OCI-M2 (cell line): ENCODE measurements at regions not wholly inside any gene's neighbourhood (a gene's known extent, or its start where the extent isn't known, plus 50 kb on each side); places are given as distances from the start of the nearest gene placed in this dataset.

Source experiments
- DNase-seq: peaks from one replicate; lab custom pipeline; 2025; ENCODE audit not compliant: unreplicated experiment; lab: John Stamatoyannopoulos, UW

DNA sequence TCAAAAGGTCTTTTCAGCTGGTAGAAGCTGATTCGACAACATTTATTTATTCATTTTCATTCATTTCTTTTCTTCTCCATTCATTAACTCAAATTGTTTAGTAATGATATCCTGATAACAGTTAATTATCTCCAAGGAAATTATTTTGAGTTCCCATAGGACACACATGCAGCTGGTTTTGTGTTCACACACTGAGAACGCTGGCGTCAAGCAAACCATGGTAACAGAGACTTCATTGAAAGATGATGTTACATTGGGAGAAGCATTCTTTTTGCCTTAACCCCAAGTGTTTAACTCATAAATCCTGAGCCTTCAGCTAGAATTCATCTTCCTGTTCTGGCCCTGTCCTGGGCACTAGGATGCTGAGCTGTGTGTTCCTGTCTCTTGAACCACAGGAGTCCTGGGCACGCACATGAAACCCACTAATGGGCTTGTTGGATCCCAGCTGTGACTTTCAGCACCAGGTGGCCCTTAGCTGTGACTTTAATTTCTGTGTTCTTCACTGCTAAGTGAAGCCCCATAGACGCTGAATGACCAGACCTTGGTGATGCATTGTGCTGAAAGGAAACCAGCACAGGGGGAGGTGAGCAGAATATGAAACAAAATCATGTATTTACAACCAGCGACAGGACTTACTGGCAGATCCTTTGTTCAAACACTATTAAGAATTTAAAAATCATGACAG is 121.5 kb upstream of the PRSS58 start:
- no peak for DNase-seq

DNA sequence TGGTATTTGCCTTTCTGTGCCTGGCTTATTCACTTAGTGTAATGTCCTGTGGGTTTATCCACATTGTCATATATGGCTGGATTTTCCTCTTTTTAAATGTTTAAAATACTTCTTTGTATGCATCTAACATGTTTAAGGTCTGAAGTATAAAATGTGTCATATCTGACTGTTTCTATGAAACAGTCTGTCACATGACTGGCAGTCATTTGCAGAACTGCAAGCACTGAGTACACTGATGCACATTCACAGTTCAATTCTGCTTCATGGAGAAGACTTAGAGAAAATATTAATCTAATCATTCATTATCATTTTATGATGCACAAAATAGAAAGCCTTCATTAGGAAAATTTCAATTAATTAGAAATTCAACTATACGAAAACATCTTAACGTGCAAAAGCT is 119.7 kb upstream of the PRSS58 start:
- DNase-seq, result no peak

DNA sequence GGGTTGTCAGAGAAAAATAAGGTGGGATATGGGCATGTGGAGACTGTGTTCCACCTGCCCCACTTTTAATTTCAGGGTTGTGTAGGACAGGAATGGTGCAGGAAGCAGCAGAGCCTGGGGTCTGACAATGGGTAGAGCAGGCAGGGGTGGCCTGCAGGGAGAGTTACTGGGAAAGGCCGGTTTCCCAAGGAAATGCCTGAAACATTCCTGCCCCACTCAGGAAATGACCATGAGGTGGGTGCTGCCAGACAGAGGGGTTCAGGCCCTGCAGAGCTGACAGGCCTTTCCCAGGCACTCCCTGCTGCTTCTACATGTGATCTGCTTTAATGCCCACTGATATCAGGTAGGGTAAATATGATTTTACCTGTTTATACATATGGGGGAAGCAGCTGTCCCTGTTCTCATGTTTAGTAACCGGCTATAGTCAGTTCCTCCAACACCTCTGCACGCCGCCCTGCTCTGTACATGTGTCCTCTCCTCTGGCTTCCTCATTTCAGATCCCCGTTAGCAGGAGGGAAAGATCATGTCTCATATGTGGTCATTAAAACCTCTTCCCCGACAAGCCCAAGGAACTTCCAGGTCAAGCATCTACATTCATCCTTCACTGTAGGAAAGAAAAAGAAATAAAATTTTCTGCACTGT is 118.6 kb upstream of the PRSS58 start:
- no peak for DNase-seq

DNA sequence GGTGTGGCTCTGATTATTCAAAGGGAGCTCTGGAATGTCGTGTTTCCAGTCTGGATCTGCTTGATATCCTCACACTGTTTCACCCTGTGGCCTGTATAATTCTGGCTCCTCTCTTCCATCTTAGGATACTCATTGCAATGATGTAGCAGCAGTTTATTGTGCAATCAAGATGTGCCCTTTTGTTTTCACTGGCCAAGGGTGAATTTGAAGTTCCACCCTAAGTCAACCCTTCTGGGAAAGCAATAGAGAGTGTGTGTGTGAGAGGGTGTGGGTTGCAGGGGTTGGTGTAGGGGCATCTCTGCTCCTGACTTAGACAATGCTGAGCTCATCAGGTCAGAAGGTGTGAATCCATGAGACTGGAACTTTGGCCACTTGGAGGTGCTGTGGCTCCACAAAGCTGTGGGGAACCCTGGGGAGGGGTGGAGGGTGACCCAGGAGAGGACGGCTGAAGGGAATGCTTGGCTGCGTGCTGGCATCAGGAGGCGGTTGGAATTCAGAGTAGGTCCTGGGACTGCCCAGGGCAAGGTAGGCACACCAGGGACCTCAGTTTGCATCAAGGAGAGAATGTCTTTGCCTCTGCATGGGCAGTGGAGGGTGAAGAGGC is 118.0 kb upstream of the PRSS58 start:
- DNase-seq, result no peak

DNA sequence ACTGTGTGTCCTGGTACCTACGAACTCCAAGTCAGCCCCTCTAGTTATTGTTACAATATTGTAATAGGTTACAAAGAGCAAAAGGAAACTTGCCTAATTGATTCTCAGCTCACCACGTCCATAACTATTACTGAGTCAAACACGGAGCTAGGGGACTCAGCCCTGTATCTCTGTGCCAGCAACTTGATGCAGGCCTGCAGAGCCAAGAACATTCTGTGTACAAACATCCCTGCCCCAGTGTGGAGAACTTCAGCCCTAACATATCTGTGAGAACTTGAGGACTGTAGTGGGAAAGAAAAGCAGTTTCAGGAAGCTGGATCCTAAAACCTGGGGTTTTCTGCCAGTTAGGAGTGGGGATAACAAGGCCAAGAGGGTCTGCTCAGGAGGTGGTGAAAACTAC is 114.9 kb upstream of the PRSS58 start:
- DNase-seq, result no peak

DNA sequence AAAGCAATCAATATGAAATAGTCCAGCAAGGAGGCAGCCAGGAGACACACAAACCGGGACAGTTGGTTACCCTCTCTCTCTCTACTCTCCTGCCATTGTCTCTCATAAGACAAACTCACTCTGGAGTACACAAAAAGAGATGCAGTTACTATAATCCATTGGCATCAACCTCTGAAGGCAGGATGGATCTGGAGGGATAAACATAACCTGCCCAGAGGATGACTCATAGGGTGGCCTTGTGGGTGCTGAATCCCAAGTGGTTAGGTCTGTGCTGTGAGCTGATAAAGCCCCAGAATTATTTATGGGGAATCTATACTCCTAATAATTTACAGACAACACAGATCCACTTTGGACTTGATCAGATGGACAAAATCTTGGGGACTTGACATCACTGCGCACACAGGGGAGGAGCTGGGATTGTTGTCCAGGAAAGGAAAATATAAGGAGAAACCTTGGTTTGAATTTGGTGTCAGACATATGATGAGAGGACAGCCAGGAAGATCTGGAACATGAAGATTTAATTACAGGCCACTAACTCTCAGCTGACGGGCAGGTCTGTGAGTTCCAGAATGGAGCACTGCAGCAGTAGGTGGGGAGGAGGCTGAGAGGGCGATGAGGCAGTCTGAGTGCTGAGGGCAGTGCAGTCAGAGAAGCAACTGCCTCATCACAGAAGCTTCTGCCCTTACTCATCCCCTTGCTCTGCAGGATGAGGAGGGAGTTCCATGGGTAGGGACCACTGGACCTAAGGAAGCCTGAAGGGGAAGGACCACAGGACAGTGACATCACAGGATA is 113.9 kb upstream of the PRSS58 start:
- no peak for DNase-seq

DNA sequence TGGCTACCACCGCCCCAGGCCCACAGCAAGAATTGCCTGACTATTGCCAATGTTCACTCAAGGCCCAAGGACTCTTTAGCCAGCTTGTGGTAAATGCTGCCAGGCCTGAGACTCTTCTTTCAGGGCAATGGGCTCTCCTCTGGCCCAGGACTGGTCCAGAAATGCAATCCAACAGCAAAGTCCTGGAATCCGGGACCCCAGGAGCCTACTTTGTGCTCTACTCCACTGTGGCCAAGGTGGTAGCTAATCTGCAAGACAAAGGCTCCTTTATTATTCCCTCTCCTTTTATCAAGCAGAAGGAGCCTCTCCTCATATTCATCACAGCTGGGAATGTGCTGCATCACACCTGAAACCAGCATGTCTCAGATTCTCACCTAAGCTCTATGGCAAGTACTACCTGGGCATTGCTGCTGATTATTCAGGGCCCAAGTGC is 107.6 kb upstream of the PRSS58 start:
- no peak for DNase-seq

DNA sequence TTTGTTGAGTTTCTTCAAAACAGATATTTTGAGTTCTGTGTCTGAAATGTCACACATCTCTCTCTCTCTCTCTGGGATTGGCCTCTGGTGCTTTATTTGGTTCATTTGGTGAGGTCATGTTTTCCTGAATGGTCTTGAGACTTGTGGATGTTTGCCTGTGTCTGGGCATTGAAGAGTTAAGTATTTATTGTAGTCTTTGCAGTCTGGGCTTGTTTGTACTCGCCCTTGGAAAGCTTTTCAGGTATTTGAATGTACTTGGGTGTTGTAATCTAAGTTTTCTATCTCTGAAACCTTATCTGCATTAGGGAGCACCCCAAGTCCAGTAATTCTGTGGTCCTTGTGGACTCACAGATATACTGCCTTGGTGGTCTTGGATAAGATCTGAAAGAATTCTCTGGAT is 106.7 kb upstream of the PRSS58 start:
- DNase-seq, result no peak

DNA sequence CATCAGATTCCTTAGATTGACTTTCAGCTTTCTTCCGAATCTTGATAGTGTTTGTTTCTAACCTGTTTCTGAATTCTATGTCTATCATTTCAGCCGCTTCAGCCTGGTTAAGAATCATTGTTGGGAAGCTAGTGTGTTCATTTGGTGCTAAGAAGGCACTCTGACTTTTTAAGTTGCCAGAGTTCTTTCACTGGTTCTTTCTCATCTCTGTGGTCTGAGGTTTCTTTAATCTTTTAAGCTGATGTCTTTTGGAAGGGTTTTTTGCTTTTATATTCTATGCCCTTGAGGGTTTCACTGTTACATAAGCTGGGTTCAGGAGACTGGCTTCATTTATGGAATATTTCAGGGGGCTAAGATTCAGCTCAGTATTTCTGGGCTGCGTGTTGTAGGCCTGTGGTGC is 104.5 kb upstream of the PRSS58 start:
- no peak for DNase-seq

DNA sequence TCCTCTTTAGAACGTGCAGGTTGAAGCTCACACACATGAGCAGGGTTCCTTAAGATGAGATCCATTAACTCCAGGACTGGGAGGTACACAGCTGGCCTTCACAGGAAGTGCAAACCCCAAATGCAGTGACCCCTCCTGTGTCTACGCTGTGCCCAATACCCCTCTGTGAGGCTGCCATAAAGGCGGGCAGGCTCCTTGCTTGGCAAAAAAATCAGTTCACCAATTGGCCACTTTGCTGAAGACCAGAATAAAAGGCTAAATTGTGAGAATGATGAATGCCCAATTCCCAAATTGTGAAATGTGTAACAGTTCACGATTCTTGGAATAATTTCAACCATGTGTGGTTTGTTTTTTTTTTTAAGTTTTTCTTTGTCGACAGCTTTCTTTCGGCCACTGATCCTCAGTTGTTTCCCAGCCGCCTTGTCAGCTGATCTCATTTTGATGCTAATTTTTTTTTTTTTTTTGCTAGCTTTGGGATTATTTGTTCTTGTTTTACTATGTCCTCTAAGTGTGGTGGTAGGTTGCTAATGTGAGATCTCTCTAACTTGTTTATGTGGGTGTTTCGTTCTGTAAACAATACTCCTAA is 101.9 kb upstream of the PRSS58 start:
- no peak for DNase-seq

DNA sequence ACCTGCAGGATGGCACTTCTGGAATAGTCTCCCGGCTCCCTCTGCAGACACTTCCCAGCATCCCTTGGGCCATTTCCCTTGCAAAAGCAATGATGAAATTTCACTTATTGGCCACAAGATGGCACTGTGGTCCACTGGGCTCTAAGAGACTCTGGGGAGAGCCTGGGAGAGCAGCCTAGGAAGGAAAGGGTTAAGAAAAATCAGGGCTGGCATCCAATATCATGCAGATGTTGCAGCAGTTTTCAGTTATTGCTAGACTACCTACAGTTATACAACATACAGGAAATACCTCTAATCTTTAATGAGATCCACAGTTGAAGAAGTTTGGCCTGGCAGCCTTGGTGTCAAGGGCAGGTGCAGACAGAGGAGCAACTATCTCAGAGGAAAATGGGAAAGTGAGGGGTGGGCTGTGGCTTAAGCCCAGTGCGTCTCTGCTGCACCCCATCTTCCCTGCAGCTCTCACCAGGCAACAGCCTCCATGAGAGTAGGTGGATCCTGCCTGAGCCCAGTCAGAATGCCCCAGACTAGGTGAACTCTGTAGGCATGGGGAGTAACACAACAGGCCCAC is 100.2 kb upstream of the PRSS58 start:
- no peak for DNase-seq

DNA sequence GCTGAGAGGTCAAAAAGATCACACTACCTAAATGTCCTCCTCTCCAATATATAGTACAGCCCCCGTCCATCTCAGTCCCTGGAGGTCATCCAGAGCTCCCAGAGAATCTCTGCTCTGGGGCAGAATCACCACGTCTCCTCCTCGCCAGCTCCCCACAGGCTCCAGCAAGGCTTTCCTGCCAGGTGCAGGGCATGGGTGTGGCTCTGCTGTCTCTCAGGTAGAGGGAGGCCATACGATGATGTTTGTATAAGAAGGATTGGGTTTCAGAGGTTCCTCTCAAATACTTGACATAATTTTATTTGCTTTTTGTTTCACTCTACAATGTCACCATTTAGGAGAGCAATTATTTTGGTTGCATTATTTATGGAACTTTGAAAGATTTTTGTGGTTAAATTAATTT is 98.3 kb upstream of the PRSS58 start:
- DNase-seq, result no peak

DNA sequence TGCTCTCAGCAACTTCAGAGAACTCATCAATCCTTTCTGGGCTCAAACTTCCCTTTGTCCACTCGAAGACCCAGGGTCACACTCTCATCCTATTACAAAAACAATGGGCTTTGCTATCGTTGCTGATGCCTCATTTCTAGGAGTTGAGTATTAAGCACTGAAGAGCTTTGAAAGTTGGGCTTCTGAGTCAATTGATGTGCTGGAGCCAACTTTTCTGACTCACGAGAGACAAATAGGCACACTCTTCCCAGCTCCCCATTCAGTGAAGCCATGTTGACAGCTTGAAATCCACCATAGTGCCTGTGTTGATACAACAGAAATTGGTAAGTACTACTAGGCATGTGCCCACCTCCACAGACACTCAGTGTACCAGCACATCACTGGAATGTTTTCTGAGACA is 97.5 kb upstream of the PRSS58 start:
- no peak for DNase-seq

DNA sequence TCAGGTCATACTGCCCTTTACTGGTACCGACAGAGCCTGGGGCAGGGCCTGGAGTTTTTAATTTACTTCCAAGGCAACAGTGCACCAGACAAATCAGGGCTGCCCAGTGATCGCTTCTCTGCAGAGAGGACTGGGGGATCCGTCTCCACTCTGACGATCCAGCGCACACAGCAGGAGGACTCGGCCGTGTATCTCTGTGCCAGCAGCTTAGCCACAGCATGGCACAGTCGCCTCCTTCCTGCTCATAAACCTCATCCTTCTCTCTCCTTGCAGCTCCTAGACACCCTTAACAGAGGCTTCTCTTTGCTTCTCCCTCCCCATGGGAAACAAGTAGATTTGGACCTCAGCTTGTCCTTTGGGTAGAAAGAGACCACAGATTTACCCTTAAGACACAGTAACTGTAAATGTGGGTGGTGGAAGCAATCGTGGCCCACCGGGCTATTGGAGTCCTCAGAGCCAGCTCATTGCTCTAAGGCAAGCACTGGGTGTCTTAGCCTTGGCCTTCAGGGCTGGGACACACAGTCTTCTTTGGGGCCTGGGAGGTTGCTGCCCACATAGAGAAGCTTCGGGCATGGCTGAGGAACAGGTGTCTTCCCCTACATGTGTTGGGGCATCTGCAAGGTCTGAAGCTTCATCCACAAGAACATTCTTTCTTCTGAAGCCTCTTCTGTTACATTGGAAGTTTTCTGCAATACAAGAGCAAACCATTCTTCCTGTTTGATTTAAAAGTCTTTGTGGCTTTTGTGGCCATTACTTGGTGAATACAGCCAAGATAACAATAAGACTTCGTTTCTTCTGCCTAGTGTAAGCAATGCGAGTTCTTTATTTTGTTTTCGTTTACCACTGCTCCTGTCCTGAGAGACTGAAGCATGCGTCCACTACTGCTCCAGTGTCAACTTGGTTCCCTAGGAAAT is 95.5 kb upstream of the PRSS58 start:
- no peak for DNase-seq

DNA sequence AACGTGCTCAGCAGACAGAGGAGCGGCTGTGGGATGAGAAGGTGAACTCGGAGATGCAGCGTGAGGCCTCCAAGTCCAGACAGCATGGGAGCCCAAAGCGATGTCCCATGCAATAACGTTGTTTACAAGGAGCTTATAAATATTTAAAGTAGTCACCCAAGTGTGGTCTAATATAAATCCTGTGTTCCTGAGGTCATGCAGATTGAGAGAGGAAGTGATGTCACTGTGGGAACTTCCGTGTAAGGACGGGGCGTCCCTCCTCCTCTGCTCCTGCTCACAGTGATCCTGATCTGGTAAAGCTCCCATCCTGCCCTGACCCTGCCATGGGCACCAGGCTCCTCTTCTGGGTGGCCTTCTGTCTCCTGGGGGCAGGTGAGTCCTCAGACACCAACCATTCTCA is 94.7 kb upstream of the PRSS58 start:
- DNase-seq, result no peak

DNA sequence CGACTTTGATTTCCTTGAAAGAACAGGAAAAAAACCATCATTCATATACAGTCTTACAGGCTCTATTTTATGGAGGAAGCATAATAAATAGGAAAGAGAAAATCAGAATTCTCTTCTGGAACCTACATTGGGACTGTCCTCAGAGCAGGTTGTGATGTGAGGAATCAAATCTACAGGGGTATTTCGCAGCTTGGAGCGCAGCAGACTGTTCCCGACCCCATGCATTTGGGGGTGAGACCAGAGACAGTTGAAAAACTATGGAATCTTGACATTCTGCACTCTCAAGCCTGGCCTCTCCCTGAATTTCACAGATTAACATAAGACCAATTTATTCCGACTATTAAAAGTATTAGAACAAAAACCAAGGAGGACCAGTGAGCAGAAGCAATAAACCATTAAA is 93.3 kb upstream of the PRSS58 start:
- DNase-seq, result no peak

DNA sequence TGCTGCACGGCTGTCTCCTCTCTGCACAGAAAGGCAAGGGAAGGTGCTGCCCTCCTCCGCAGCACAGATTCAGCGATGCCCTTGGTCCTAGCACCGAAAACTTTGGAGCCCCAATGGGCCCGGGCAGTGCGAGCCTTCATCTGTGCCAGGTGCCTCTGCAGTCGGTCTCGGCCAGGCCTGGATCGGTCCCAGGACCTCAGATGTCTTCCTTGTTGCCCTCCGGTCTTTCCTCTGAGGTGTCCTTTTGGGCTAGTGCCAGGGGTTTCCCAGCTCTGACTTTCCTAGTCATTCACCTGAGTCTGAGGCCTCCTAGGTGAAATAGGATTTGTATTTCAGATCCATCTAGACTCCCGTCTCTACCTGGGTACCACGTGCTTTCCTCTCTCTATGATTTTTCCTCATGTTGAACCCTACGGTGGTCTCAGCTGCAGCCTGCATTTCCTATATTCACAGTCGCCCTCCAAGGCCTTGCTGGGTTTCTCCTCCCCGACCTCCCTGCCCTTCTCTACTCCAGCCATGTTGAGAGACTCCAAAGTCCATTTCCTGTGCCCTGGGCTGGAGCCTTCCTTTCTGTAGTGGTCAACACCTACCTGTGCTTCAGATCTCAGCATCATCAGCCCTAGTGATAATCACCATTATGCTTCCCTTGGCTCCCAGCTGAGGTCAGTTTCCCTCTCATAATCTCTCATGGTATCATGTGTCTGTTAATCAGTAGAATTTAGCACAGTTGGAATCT is 92.0 kb upstream of the PRSS58 start:
- DNase-seq, result no peak

DNA sequence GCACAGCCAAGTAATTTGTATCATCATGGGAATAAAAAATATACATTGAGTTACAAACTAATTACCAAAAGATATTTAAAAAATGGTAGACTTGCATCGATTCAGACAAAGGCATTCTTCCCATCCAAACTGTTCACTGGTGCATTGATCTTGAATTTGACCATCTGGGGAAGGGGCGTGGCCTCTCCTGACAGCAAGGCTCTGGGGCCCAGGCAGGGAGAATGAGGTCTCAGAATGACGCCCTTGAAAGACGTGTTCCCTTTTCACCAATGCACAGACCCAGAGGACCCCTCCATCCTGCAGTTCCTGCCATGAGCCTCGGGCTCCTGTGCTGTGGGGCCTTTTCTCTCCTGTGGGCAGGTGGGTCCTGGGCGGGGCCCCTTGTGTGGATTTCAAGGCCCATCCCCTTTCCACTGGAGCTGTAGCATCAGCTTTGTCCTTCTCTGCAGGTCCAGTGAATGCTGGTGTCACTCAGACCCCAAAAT is 91.1 kb upstream of the PRSS58 start:
- no peak for DNase-seq

DNA sequence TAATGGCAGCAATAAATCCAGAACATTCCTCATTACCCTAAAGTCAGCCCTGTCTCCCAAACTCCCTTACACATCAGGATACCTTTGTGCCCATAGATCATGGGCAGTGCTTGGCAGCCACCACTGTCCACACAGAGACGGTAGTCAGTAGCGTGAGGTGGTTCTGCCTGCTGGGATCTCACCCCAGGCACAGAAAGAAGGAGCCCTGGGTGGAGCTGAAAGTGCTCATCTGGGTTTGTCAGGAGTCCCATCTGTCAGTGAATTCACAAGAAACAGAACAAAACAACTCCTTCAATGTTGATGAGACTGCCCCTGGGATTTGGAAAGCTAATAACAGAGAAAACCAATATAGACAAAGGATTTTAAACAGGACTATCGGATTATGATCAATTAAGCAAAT is 90.2 kb upstream of the PRSS58 start:
- DNase-seq, result no peak
